H1 (cell line): ENCODE measurements at regions not wholly inside any gene's neighbourhood (a gene's known extent, or its start where the extent isn't known, plus 50 kb on each side); places are given as distances from the start of the nearest gene placed in this dataset.

Experiments
- CTCF ChIA-PET: fragments of 300-600 bp; sonication (Branson Sonifier 250); formaldehyde crosslinking; loops from one replicate; lab custom pipeline; 2021; ENCODE audit not compliant: partially characterized antibody; lab: Charles Lee
- POLR2A ChIA-PET: fragments of 300-600 bp; sonication (Branson Sonifier 250); formaldehyde crosslinking; loops from one replicate; lab custom pipeline; 2021; ENCODE audit warnings: inconsistent platforms; ENCODE audit not compliant: partially characterized antibody; lab: Charles Lee
- DNase-seq, 2 experiments: peaks; one replicate each; pipeline versions ENCODE4 v3.0.0 to v3.0.0-alpha.2; 2010 to 2022; ENCODE audit warnings: low spot score in 2 of 2, low read depth in 1 of 2, mixed read lengths in 1 of 2
- FAIRE-seq: peaks from 2 replicates; lab custom pipeline; 2011; peaks lifted over from hg19 to GRCh38; lab: Jason Lieb, UNC
- H2AFZ ChIP-seq: 2 replicates; pipeline ENCODE4 v1.8.1; 2012; ENCODE audit warnings: low read length, inconsistent platforms
- H2AK5ac ChIP-seq: 2 replicates; pipeline ENCODE4 v1.6.1; 2013; ENCODE audit warnings: low read depth, low read length
- H2BK120ac ChIP-seq: replicated peaks from 2 replicates; pipeline ENCODE3; 2013; ENCODE audit warnings: low read depth, low read length, inconsistent platforms
- H2BK12ac ChIP-seq: 2 replicates; pipeline ENCODE4 v1.6.1; 2013; ENCODE audit warnings: low read depth, low read length
- H2BK15ac ChIP-seq: 2 replicates; pipeline ENCODE4 v1.6.1; 2013; ENCODE audit warnings: low read length
- H2BK20ac ChIP-seq: 2 replicates; pipeline ENCODE4 v1.6.1; 2013; ENCODE audit warnings: low read length
- H2BK5ac ChIP-seq: 2 replicates; pipeline ENCODE4 v1.6.1; 2013; ENCODE audit warnings: low read depth, low read length
- H3K14ac ChIP-seq: 2 replicates; pipeline ENCODE4 v1.6.1; 2013; ENCODE audit warnings: inconsistent platforms; ENCODE audit not compliant: insufficient read length
- H3K18ac ChIP-seq: 2 replicates; pipeline ENCODE4 v1.6.1; 2013; ENCODE audit warnings: low read length; ENCODE audit errors: extremely low read depth
- H3K23ac ChIP-seq: 2 replicates; pipeline ENCODE4 v1.6.1; 2013; ENCODE audit warnings: inconsistent platforms; ENCODE audit not compliant: insufficient read length
- H3K23me2 ChIP-seq: 2 replicates; pipeline ENCODE4 v1.6.1; 2013; ENCODE audit warnings: low read depth, low read length
- H3K27ac ChIP-seq: 2 replicates; pipeline ENCODE4 v1.6.1; 2011; ENCODE audit warnings: low read depth, low read length, inconsistent platforms
- H3K27me3 ChIP-seq, 4 experiments: replicated peaks in 1 of 4; 1 replicate in 1 of 4; 2 replicates in 3 of 4; pipeline versions ENCODE4 v1.6.1 to v1.8.1; 2011 to 2013; ENCODE audit warnings: low read length in 3 of 4, mild to moderate bottlenecking in 3 of 4, inconsistent platforms in 2 of 4, mixed read lengths in 2 of 4, moderate library complexity in 1 of 4; ENCODE audit not compliant: control insufficient read depth in 3 of 4, insufficient read depth in 3 of 4; ENCODE audit errors: extremely low read depth in 1 of 4
- H3K36me3 ChIP-seq, 4 experiments: 2 replicates each; pipeline versions ENCODE4 v1.6.1 to v1.8.1; 2011 to 2013; ENCODE audit warnings: mild to moderate bottlenecking in 4 of 4, low read length in 3 of 4, moderate library complexity in 2 of 4, control low read depth in 1 of 4, inconsistent platforms in 1 of 4; ENCODE audit not compliant: insufficient read depth in 4 of 4, control insufficient read depth in 2 of 4
- H3K4ac ChIP-seq: replicated peaks from 2 replicates; pipeline ENCODE3; 2013; ENCODE audit warnings: low read length, low read depth, mixed read lengths, inconsistent platforms; ENCODE audit not compliant: insufficient read length
- H3K4me1 ChIP-seq, 4 experiments: replicated peaks in 1 of 4; 1 replicate in 1 of 4; 2 replicates in 3 of 4; pipeline versions ENCODE4 v1.6.1 to v1.8.1; 2011 to 2013; ENCODE audit warnings: low read length in 3 of 4, inconsistent platforms in 2 of 4, mixed read lengths in 1 of 4; ENCODE audit not compliant: insufficient read depth in 4 of 4, control insufficient read depth in 3 of 4
- H3K4me2 ChIP-seq, 2 experiments: 2 replicates each; pipeline versions ENCODE4 v1.6.1 to v1.8.1; 2011 to 2013; ENCODE audit warnings: low read depth in 2 of 2, low read length in 2 of 2, control low read depth in 1 of 2, inconsistent platforms in 1 of 2, mild to moderate bottlenecking in 1 of 2; ENCODE audit not compliant: insufficient read depth in 1 of 2
- H3K4me3 ChIP-seq, 4 experiments: fragments of 200-600, 300-600 bp in 1 of 4; sonication (generic), shearing (Covaris generic), sonication (Bioruptor Twin) in 1 of 4; 2 replicates each; pipeline versions ENCODE4 v1.5.1 to v1.8.1; 2011 to 2016; ENCODE audit warnings: low read length in 4 of 4, low read depth in 3 of 4, control low read depth in 2 of 4, inconsistent platforms in 2 of 4, mild to moderate bottlenecking in 2 of 4, mixed read lengths in 1 of 4, moderate library complexity in 1 of 4; ENCODE audit not compliant: insufficient read depth in 2 of 4; ENCODE audit errors: extremely low read depth in 1 of 4
- H3K56ac ChIP-seq: replicated peaks from 2 replicates; pipeline ENCODE3; 2013; ENCODE audit warnings: low read depth, mild to moderate bottlenecking, mixed read lengths, low read length, inconsistent platforms; ENCODE audit not compliant: insufficient read length
- H3K79me1 ChIP-seq: 2 replicates; pipeline ENCODE4 v1.6.1; 2013; ENCODE audit warnings: low read depth, low read length, control low read depth
- H3K79me2 ChIP-seq, 2 experiments: 2 replicates each; pipeline versions ENCODE4 v1.6.1 to v1.8.1; 2012 to 2013; ENCODE audit warnings: low read length in 2 of 2, mild to moderate bottlenecking in 2 of 2, inconsistent platforms in 1 of 2; ENCODE audit not compliant: insufficient read depth in 2 of 2, control insufficient read depth in 1 of 2
- H3K9ac ChIP-seq, 4 experiments: replicated peaks in 1 of 4; 1 replicate in 1 of 4; 2 replicates in 3 of 4; pipeline versions ENCODE4 v1.6.1 to v1.8.1; 2011 to 2013; ENCODE audit warnings: low read depth in 3 of 4, low read length in 3 of 4, control low read depth in 2 of 4, mild to moderate bottlenecking in 2 of 4, moderate library complexity in 2 of 4, inconsistent platforms in 1 of 4; ENCODE audit errors: extremely low read depth in 1 of 4
- H3K9me3 ChIP-seq, 2 experiments: 2 replicates each; pipeline versions ENCODE4 v1.6.1 to v1.8.1; 2012 to 2013; ENCODE audit warnings: mild to moderate bottlenecking in 2 of 2, moderate library complexity in 2 of 2, control low read depth in 1 of 2, inconsistent platforms in 1 of 2, low read depth in 1 of 2, low read length in 1 of 2, mixed read lengths in 1 of 2; ENCODE audit not compliant: insufficient read depth in 2 of 2
- H4K20me1 ChIP-seq, 2 experiments: replicated peaks in 1 of 2; 2 replicates each; pipeline versions ENCODE3 to v1.8.1; 2011 to 2013; ENCODE audit warnings: inconsistent platforms in 2 of 2, low read length in 2 of 2, mild to moderate bottlenecking in 1 of 2; ENCODE audit not compliant: insufficient read depth in 2 of 2, control insufficient read depth in 1 of 2
- H4K5ac ChIP-seq: 2 replicates; pipeline ENCODE4 v1.6.1; 2013; ENCODE audit warnings: low read length, low read depth, mixed read lengths, inconsistent platforms; ENCODE audit not compliant: insufficient read length
- H4K8ac ChIP-seq: 2 replicates; pipeline ENCODE4 v1.8.0; 2013; ENCODE audit warnings: mild to moderate bottlenecking, moderate library complexity, low read length, inconsistent platforms; ENCODE audit not compliant: insufficient read depth; ENCODE audit errors: extremely low read depth
- H4K91ac ChIP-seq: replicated peaks from 2 replicates; pipeline ENCODE3; 2013; ENCODE audit warnings: low read length, mixed read lengths, inconsistent platforms; ENCODE audit not compliant: insufficient read length
- EGR1 ChIP-seq: IDR thresholded peaks from 2 replicates; pipeline ENCODE4 v1.6.1; 2011; ENCODE audit warnings: low read depth, low read length, borderline replicate concordance
- HDAC2 ChIP-seq, 2 experiments: fragments of 300-600 bp in 1 of 2; sonication (generic) in 1 of 2; IDR thresholded peaks; 2 replicates each; pipeline ENCODE4 v1.6.1; 2011 to 2012; ENCODE audit warnings: low read depth in 2 of 2, low read length in 2 of 2, mild to moderate bottlenecking in 2 of 2, moderate library complexity in 2 of 2, borderline replicate concordance in 1 of 2, inconsistent platforms in 1 of 2
- KDM1A ChIP-seq: fragments of 200-600, 300-600 bp; sonication (generic); IDR thresholded peaks from 2 replicates; pipeline ENCODE4 v1.7.1; 2016; ENCODE audit warnings: mild to moderate bottlenecking, low read length, borderline replicate concordance
- MAX ChIP-seq: IDR thresholded peaks from 2 replicates; pipeline ENCODE4 v1.6.1; 2012; ENCODE audit warnings: inconsistent platforms
- TBP ChIP-seq: IDR thresholded peaks from 2 replicates; pipeline ENCODE4 v1.6.1; 2011; ENCODE audit warnings: low read depth, low read length, improper control_type of control experiment
- WGBS, 2 experiments: shearing (Covaris generic) in 1 of 2; methylation state at CpG; one replicate each; pipeline versions ENCODE4 v1.1.6 to v1.1.7; 2013 to 2015; ENCODE audit warnings: low lambda C conversion rate in 2 of 2, mixed read lengths in 2 of 2, inconsistent platforms in 1 of 2, low coverage in 1 of 2, missing lambda C conversion rate in 1 of 2; ENCODE audit not compliant: insufficient replicate concordance in 2 of 2, insufficient coverage in 1 of 2, insufficient read length in 1 of 2; ENCODE audit errors: extremely low coverage in 1 of 2, missing lambda C conversion rate in 1 of 2; 5-methylcytosine and 5-hydroxymethylcytosine counted together

GRCh38 chr17:27088767-27089078 lies 205.2 kb upstream of the WSB1 start:
- no peak overlapping the region for H3K56ac ChIP-seq
- no peak for FAIRE-seq
- no peak overlapping the region for H3K4me3 ChIP-seq
- H4K5ac ChIP-seq = no peak overlapping the region
- no peak overlapping the region for H2AK5ac ChIP-seq
- DNase-seq = no peak
- no peak overlapping the region for H4K91ac ChIP-seq
- no peak overlapping the region for H2BK12ac ChIP-seq
- H3K14ac ChIP-seq = no peak overlapping the region
- H4K8ac ChIP-seq = no peak overlapping the region
- no peaks in the 10 kb centered on the region for H3K4me1 ChIP-seq
- ChIA-PET POLR2A (no interaction called here), CTCF (no interaction called here)
- TF ChIP-seq EGR1 (no peak), HDAC2 (IDR thresholded peaks at IDR 0.05; ENCODE audit: borderline replicate concordance in 1 of 2, low read depth in 2 of 2, low read length in 2 of 2) (no peak), TBP (no peak), MAX (no peak), KDM1A (no peak)
- H2BK20ac ChIP-seq = no peak overlapping the region
- no peak overlapping the region for H3K4ac ChIP-seq
- no peaks in the 10 kb centered on the region for H3K79me2 ChIP-seq
- no peak overlapping the region for H2BK5ac ChIP-seq
- no peaks in the 10 kb centered on the region for H4K20me1 ChIP-seq
- H3K27me3 ChIP-seq = no peaks in the 10 kb centered on the region
- H3K36me3 ChIP-seq = no peaks in the 10 kb centered on the region; a peak in 1 of 8 replicates
- H3K9ac ChIP-seq = no peak overlapping the region
- no peak overlapping the region for H2BK120ac ChIP-seq
- WGBS, 2 experiments = 80 to 97% methylated on average over 6 to 8 of the region's 8 CpGs
- no peak overlapping the region for H3K4me2 ChIP-seq
- no peak overlapping the region for H2BK15ac ChIP-seq
- H3K23me2 ChIP-seq = no peaks in the 10 kb centered on the region; the same call in 1 of the 2 replicates
- peaks cover 37 to 62% of the 10 kb centered on the region in 2 experiments; a peak in 3 of 4 replicates for H3K9me3 ChIP-seq
- no peak overlapping the region for H3K18ac ChIP-seq
- no peak overlapping the region for H2AFZ ChIP-seq
- no peak overlapping the region for H3K27ac ChIP-seq
- H3K79me1 ChIP-seq = no peaks in the 10 kb centered on the region
- H3K23ac ChIP-seq = no peak overlapping the region
